ENCODE measurements at regions not wholly inside any gene's neighbourhood (a gene's known extent, or its start where the extent isn't known, plus 50 kb on each side); places are given as distances from the start of the nearest gene placed in this dataset.

GRCh38 chr2:51575181-51575580, 543.2 kb upstream of the NRXN1 start:
- no peak for TF ChIP-seq REST (IDR thresholded peaks at IDR 0.05; ENCODE audit: insufficient read depth in 1 of 2, low read depth in 2 of 2, low read length in 2 of 2)
- no peak for TF ChIP-seq TAF1 (IDR thresholded peaks at IDR 0.05; ENCODE audit: borderline replicate concordance, insufficient read depth, low read length)
- TF ChIP-seq SIN3A (IDR thresholded peaks at IDR 0.05; ENCODE audit: borderline replicate concordance, insufficient read depth, low read length), result no peak
- no peak for TF ChIP-seq FOXP2 (optimal IDR thresholded peaks at IDR 0.05; ENCODE audit: borderline replicate concordance, extremely low read depth, extremely low read length, insufficient read depth)
- no peak for TF ChIP-seq POLR2AphosphoS5 (IDR thresholded peaks at IDR 0.05; ENCODE audit: low read depth, low read length)

GRCh38 chr2:51559026-51559425, 527.1 kb upstream of the NRXN1 start:
- TF ChIP-seq POLR2AphosphoS5 (IDR thresholded peaks at IDR 0.05; ENCODE audit: low read depth, low read length), result no peak
- no peak for TF ChIP-seq TAF1 (IDR thresholded peaks at IDR 0.05; ENCODE audit: borderline replicate concordance, insufficient read depth, low read length)
- no peak for TF ChIP-seq FOXP2 (optimal IDR thresholded peaks at IDR 0.05; ENCODE audit: borderline replicate concordance, extremely low read depth, extremely low read length, insufficient read depth)
- TF ChIP-seq SIN3A (IDR thresholded peaks at IDR 0.05; ENCODE audit: borderline replicate concordance, insufficient read depth, low read length), result no peak
- TF ChIP-seq REST (IDR thresholded peaks at IDR 0.05; ENCODE audit: insufficient read depth in 1 of 2, low read depth in 2 of 2, low read length in 2 of 2), result no peak

- TF ChIP-seq TAF1 (IDR thresholded peaks at IDR 0.05; ENCODE audit: borderline replicate concordance, insufficient read depth, low read length) (no peak), POLR2AphosphoS5 (IDR thresholded peaks at IDR 0.05; ENCODE audit: low read depth, low read length) (no peak), FOXP2 (optimal IDR thresholded peaks at IDR 0.05; ENCODE audit: borderline replicate concordance, extremely low read depth, extremely low read length, insufficient read depth) (no peak), SIN3A (IDR thresholded peaks at IDR 0.05; ENCODE audit: borderline replicate concordance, insufficient read depth, low read length) (no peak), REST (IDR thresholded peaks at IDR 0.05; ENCODE audit: insufficient read depth in 1 of 2, low read depth in 2 of 2, low read length in 2 of 2) (no peak)
These were observed 521.5 kb upstream of the NRXN1 start for GRCh38 chr2:51553476-51553875.

GRCh38 chr2:51535763-51536162, 503.8 kb upstream of the NRXN1 start:
- no peak for TF ChIP-seq SIN3A (IDR thresholded peaks at IDR 0.05; ENCODE audit: borderline replicate concordance, insufficient read depth, low read length)
- TF ChIP-seq TAF1 (IDR thresholded peaks at IDR 0.05; ENCODE audit: borderline replicate concordance, insufficient read depth, low read length), result no peak
- TF ChIP-seq REST (IDR thresholded peaks at IDR 0.05; ENCODE audit: insufficient read depth in 1 of 2, low read depth in 2 of 2, low read length in 2 of 2), result no peak
- no peak for TF ChIP-seq FOXP2 (optimal IDR thresholded peaks at IDR 0.05; ENCODE audit: borderline replicate concordance, extremely low read depth, extremely low read length, insufficient read depth)
- no peak for TF ChIP-seq POLR2AphosphoS5 (IDR thresholded peaks at IDR 0.05; ENCODE audit: low read depth, low read length)

GRCh38 chr2:51534166-51534565, 502.2 kb upstream of the NRXN1 start:
- TF ChIP-seq REST (IDR thresholded peaks at IDR 0.05; ENCODE audit: insufficient read depth in 1 of 2, low read depth in 2 of 2, low read length in 2 of 2) (no peak), FOXP2 (optimal IDR thresholded peaks at IDR 0.05; ENCODE audit: borderline replicate concordance, extremely low read depth, extremely low read length, insufficient read depth) (no peak), POLR2AphosphoS5 (IDR thresholded peaks at IDR 0.05; ENCODE audit: low read depth, low read length) (no peak), TAF1 (IDR thresholded peaks at IDR 0.05; ENCODE audit: borderline replicate concordance, insufficient read depth, low read length) (no peak), SIN3A (IDR thresholded peaks at IDR 0.05; ENCODE audit: borderline replicate concordance, insufficient read depth, low read length) (no peak)

All from PFSK-1 (cell line).